ENCODE measurements at regions not wholly inside any gene's neighbourhood (a gene's known extent, or its start where the extent isn't known, plus 50 kb on each side); places are given as distances from the start of the nearest gene placed in this dataset.

DNA sequence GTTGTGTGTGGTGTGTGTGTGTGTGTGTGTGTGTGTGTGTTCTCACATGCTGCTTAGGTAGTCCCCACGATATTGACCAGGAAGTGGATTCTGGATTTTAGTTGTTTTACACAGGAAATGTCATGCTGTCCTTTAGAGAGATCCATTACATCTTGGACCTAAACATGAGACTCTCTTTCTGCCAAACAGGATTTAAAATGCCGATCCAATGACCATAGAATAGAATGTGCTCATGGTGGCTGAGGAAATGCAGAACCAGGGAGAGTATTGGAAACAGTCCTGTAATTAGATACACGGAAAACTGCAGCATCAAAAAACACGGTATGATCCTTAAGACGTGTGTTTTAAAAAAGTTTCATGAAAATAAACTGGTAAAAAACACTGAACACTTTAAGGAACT is 347.8 kb upstream of the FRG1 start:
- TF ChIP-seq CBX8 (IDR thresholded peaks at IDR 0.05) (no peak), HDAC2 (IDR thresholded peaks at IDR 0.05) (no peak), JUN (IDR thresholded peaks at IDR 0.05) (no peak), CBX2 (IDR thresholded peaks at IDR 0.05; ENCODE audit: borderline replicate concordance, low read depth) (no peak), NR3C1 (IDR thresholded peaks at IDR 0.05) (no peak), POLR2AphosphoS2 (conservative IDR thresholded peaks at IDR 0.05; ENCODE audit: low read length) (no peak), CEBPB (IDR thresholded peaks at IDR 0.05) (no peak), ZC3H11A (IDR thresholded peaks at IDR 0.05) (no peak), FOXS1 (CRISPR knock-in tag; IDR thresholded peaks at IDR 0.05) (no peak)
- ATAC-seq (no peak), DNase-seq (ENCODE audit: low read depth in 1 of 2, low spot score in 1 of 2) (no peak), FAIRE-seq (no peak)
- Histone ChIP-seq H3K4me3 (no peak overlapping the region), H3K4me1 (no peaks in the 10 kb centered on the region), H3K9me3 (no peaks in the 10 kb centered on the region), H3K4me2 (no peak overlapping the region), H3K27ac (no peak overlapping the region)
- ChIA-PET POLR2A (no interaction called here), CTCF (no interaction called here)
- 20% methylated on average over 5 of the region's 5 CpGs for WGBS (ENCODE audit: missing lambda C conversion rate)

DNA sequence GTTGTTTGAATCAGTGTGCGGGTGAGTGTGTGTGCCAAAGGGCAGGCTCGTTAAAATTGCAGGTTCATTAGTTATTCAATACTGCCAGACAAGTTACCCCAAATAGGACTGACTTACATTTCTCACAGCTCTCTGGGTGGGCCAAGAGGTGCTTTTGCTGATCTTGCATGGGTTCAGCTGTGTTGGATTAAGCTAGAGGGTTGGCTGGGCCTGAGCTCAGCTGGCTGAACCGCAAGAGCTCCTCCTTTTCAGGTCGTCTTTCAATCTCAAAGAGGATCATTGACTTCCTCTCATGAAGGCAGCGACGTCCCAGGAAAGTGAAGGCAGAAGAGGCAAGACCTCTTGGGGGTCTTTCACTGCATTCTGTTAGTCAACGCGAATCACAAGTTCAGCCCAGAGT is 343.3 kb upstream of the FRG1 start:
- ATAC-seq (no peak), DNase-seq (ENCODE audit: low read depth in 1 of 2, low spot score in 1 of 2) (no peak), FAIRE-seq (no peak)
- CTCF ChIA-PET, result no interaction called here
- no peak overlapping the region for H3K27ac ChIP-seq
- 8% methylated on average over 8 of the region's 8 CpGs for WGBS (ENCODE audit: missing lambda C conversion rate)
- H3K9me3 ChIP-seq, result no peaks in the 10 kb centered on the region
- H3K4me1 ChIP-seq, result no peaks in the 10 kb centered on the region
- no peak overlapping the region for H3K4me3 ChIP-seq
- TF ChIP-seq BHLHE40 (IDR thresholded peaks at IDR 0.05; ENCODE audit: low read depth, low read length) (no peak), HOXB5 (CRISPR knock-in tag; IDR thresholded peaks at IDR 0.05) (no peak), SREBF2 (IDR thresholded peaks at IDR 0.05) (no peak), ZNF302 (CRISPR knock-in tag; IDR thresholded peaks at IDR 0.05) (no peak), CHD2 (IDR thresholded peaks at IDR 0.05; ENCODE audit: low read length, partially characterized antibody) (no peak), PHF8 (IDR thresholded peaks at IDR 0.05; ENCODE audit: borderline replicate concordance, low read depth) (no peak), RNF2 (IDR thresholded peaks at IDR 0.05; ENCODE audit: borderline replicate concordance, low read depth) (no peak), ZSCAN20 (CRISPR knock-in tag; IDR thresholded peaks at IDR 0.05) (no peak), JUNB (IDR thresholded peaks at IDR 0.05) (no peak), JUN (IDR thresholded peaks at IDR 0.05) (no peak), FOSB (CRISPR knock-in tag; IDR thresholded peaks at IDR 0.05) (no peak), CBX2 (IDR thresholded peaks at IDR 0.05; ENCODE audit: borderline replicate concordance, low read depth) (no peak), KDM5A (IDR thresholded peaks at IDR 0.05) (no peak), RARB (CRISPR knock-in tag; IDR thresholded peaks at IDR 0.05) (no peak)
- TF ChIP-seq, protein P1, sequence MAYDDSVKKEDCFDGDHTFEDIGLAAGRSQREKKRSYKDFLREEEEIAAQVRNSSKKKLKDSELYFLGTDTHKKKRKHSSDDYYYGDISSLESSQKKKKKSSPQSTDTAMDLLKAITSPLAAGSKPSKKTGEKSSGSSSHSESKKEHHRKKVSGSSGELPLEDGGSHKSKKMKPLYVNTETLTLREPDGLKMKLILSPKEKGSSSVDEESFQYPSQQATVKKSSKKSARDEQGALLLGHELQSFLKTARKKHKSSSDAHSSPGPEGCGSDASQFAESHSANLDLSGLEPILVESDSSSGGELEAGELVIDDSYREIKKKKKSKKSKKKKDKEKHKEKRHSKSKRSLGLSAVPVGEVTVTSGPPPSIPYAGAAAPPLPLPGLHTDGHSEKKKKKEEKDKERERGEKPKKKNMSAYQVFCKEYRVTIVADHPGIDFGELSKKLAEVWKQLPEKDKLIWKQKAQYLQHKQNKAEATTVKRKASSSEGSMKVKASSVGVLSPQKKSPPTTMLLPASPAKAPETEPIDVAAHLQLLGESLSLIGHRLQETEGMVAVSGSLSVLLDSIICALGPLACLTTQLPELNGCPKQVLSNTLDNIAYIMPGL (CRISPR knock-in tag; IDR thresholded peaks at IDR 0.05; ENCODE audit: borderline replicate concordance), result no peak
- TF ChIP-seq, protein P2, sequence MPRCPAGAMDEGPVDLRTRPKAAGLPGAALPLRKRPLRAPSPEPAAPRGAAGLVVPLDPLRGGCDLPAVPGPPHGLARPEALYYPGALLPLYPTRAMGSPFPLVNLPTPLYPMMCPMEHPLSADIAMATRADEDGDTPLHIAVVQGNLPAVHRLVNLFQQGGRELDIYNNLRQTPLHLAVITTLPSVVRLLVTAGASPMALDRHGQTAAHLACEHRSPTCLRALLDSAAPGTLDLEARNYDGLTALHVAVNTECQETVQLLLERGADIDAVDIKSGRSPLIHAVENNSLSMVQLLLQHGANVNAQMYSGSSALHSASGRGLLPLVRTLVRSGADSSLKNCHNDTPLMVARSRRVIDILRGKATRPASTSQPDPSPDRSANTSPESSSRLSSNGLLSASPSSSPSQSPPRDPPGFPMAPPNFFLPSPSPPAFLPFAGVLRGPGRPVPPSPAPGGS (IDR thresholded peaks at IDR 0.05), result no peak
- POLR2A ChIA-PET, result no interaction called here
- no peak overlapping the region for H3K4me2 ChIP-seq

DNA sequence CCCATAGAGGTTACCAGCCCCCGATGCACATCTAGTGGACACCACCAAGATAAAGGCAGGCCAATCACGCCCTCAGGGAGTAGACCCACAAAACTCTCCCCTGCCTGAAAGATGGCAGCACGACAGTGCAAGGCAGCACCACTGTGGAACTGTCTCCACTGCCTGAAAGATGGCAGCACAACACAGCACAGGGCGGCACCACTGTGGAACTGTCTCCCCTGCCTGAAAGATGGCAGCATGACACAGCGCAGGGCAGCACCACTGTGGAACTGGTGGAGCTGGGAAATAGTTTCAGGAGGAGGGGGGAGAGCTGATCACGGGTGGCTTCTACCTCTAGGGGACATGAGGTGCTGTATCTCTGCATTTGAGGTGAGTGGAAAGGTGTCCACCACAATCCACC is 340.4 kb upstream of the FRG1 start:
- ChIA-PET POLR2A (no interaction called here), CTCF (no interaction called here)
- Histone ChIP-seq H3K4me1 (no peaks in the 10 kb centered on the region), H3K4me3 (no peak overlapping the region), H3K4me2 (no peak overlapping the region), H3K27ac (no peak overlapping the region), H3K9me3 (no peaks in the 10 kb centered on the region)
- WGBS (ENCODE audit: missing lambda C conversion rate), result 20% methylated on average over 4 of the region's 6 CpGs
- DNase-seq (ENCODE audit: low read depth in 1 of 2, low spot score in 1 of 2), result no peak
- TF ChIP-seq, protein P1 (CRISPR knock-in tag; IDR thresholded peaks at IDR 0.05; ENCODE audit: borderline replicate concordance), result no peak
- TF ChIP-seq RNF2 (IDR thresholded peaks at IDR 0.05; ENCODE audit: borderline replicate concordance, low read depth) (no peak), MAFK (IDR thresholded peaks at IDR 0.05; ENCODE audit: partially characterized antibody) (no peak), HDAC2 (IDR thresholded peaks at IDR 0.05) (no peak), FOXS1 (CRISPR knock-in tag; IDR thresholded peaks at IDR 0.05) (no peak), BHLHE40 (IDR thresholded peaks at IDR 0.05; ENCODE audit: low read depth, low read length) (no peak), SREBF2 (IDR thresholded peaks at IDR 0.05) (no peak), HOXB13 (CRISPR knock-in tag; IDR thresholded peaks at IDR 0.05; ENCODE audit: low read depth) (no peak), CBX8 (IDR thresholded peaks at IDR 0.05) (no peak), HOXA7 (CRISPR knock-in tag; IDR thresholded peaks at IDR 0.05) (no peak), FOSL2 (IDR thresholded peaks at IDR 0.05) (no peak), FOSL2 (CRISPR knock-in tag; IDR thresholded peaks at IDR 0.05) (no peak), RAD21 (conservative IDR thresholded peaks at IDR 0.05 in 1 of 2, IDR thresholded peaks at IDR 0.05 in 1 of 2) (no peak), RARB (CRISPR knock-in tag; IDR thresholded peaks at IDR 0.05) (no peak), RCOR1 (IDR thresholded peaks at IDR 0.05; ENCODE audit: low read depth, low read length) (no peak), JUN (IDR thresholded peaks at IDR 0.05) (no peak), EP300 (IDR thresholded peaks at IDR 0.05) (no peak)
- TF ChIP-seq, protein P3, sequence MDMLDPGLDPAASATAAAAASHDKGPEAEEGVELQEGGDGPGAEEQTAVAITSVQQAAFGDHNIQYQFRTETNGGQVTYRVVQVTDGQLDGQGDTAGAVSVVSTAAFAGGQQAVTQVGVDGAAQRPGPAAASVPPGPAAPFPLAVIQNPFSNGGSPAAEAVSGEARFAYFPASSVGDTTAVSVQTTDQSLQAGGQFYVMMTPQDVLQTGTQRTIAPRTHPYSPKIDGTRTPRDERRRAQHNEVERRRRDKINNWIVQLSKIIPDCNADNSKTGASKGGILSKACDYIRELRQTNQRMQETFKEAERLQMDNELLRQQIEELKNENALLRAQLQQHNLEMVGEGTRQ (IDR thresholded peaks at IDR 0.05), result no peak
- no peak for FAIRE-seq
- no peak for ATAC-seq

Measured in A549 (cell line).